ENCODE measurements at regions not wholly inside any gene's neighbourhood (a gene's known extent, or its start where the extent isn't known, plus 50 kb on each side); places are given as distances from the start of the nearest gene placed in this dataset.

- ATAC-seq (no peak), DNase-seq (no peak)
- no peaks in the 10 kb centered on the region for H3K36me3 ChIP-seq
- H3K4me3 ChIP-seq = no peak overlapping the region
- no peak overlapping the region for H3K27ac ChIP-seq
- H3K27me3 ChIP-seq (ENCODE audit: low read depth) = no peaks in the 10 kb centered on the region
- no peaks in the 10 kb centered on the region for H3K9me3 ChIP-seq
- intact Hi-C loops (cut with DNase I) = no loop called here
- TF ChIP-seq CTCF (IDR thresholded peaks at IDR 0.05) = no peak
- H3K4me1 ChIP-seq = no peaks in the 10 kb centered on the region
Measured at GRCh38 chr5:31062902-31063580, 130.4 kb upstream of the CDH6 start.

- no peaks in the 10 kb centered on the region for H3K9me3 ChIP-seq
Measured at GRCh38 chr5:31059889-31060288, 133.6 kb upstream of the CDH6 start.

DNA sequence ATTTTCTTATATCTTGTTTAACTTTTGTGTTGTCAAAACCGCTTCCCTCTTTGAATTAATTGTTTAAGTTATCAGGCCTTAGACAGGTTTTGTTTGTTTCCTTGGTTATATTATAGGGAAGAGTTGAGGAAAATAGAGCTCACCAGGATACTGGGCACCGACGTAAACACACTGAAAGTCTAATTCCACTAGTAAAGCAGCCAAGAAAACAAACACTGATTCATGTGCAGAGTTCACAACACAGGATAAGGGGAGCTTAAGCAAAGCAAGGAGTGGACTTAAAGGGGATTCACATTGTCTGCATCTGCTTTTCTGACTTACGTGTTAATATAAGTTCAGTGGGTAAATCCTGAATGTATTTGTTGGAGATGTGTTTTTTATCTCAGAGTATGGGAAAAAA, 139.0 kb upstream of the CDH6 start:
- Histone ChIP-seq H3K9me3 (no peaks in the 10 kb centered on the region), H3K4me3 (no peak overlapping the region), H3K4me1 (no peaks in the 10 kb centered on the region), H3K36me3 (no peaks in the 10 kb centered on the region), H3K27me3 (ENCODE audit: low read depth) (no peaks in the 10 kb centered on the region), H3K27ac (no peak overlapping the region)
- no peak for TF ChIP-seq CTCF (IDR thresholded peaks at IDR 0.05)
- DNase-seq (no peak), ATAC-seq (no peak)
- intact Hi-C loops (cut with DNase I) = no loop called here

More at GRCh38 chr5:31059889-31060288, 133.6 kb upstream of the CDH6 start:
- Histone ChIP-seq H3K4me1 (no peaks in the 10 kb centered on the region), H3K4me3 (no peak overlapping the region), H3K36me3 (no peaks in the 10 kb centered on the region), H3K27ac (no peak overlapping the region), H3K27me3 (ENCODE audit: low read depth) (no peaks in the 10 kb centered on the region)
- no peak for TF ChIP-seq CTCF (IDR thresholded peaks at IDR 0.05)
- intact Hi-C loops (cut with DNase I) = no loop called here
- ATAC-seq (no peak), DNase-seq (no peak)

DNA sequence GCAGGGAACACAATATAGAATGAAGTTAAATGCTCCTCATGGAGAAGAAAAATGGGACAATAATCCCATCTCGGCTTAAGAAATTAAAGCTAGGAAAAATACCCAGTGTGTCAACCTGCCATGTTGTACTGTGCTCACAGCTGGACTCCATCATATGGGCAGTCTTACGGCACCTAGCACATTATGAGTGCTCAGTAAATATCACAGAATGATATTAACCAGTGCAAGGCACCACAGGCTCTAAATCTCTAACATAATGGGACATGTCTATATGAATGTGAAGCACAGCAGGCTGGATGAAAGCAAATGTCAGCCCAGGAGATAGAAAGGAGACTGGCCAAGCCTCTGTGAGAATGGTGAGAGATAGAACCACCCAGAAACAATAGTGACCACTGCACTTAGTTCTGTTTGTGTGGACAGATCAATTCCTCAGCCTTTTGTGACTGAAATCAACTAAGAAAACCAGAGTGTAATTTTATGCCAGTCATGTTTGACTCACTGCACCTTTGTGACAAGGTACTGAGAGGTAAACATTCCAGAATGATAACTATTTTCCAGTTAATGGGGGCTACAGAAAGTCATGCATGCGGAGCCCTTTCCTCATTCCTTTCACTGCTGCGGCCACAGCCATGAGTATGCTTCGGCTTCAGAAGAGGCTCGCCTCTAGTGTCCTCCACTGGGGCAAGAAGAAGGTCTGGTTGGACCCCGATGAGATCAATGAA, 140.4 kb upstream of the CDH6 start:
- Histone ChIP-seq H3K27ac (no peak overlapping the region), H3K36me3 (no peaks in the 10 kb centered on the region), H3K4me3 (no peak overlapping the region), H3K27me3 (ENCODE audit: low read depth) (no peaks in the 10 kb centered on the region), H3K9me3 (no peaks in the 10 kb centered on the region), H3K4me1 (no peaks in the 10 kb centered on the region)
- DNase-seq (no peak), ATAC-seq (no peak)
- TF ChIP-seq CTCF (IDR thresholded peaks at IDR 0.05) = no peak
- intact Hi-C loops (cut with DNase I) = no loop called here

DNA sequence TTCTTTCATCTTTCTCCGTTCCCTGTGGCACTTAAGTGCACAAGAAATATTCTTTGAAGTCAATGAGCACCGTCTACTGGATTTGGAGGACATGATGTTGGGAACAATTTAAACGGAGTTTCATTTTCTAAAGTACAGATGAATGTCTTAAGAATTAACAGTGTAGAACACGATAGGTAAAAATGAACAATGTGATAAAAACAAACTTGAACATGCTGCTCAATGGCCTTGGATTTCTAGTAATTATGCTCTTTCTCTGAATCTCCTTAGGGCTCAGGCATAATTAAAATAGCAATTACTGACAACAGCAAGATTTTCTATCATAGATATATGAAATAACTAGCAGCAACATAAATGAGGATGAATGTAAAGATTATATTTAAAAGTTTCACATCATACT, 142.2 kb upstream of the CDH6 start:
- ATAC-seq = no peak
- intact Hi-C loops (cut with DNase I) = no loop called here
- no peak for DNase-seq
- TF ChIP-seq CTCF (IDR thresholded peaks at IDR 0.05) = no peak
- Histone ChIP-seq H3K27ac (no peak overlapping the region), H3K27me3 (ENCODE audit: low read depth) (no peaks in the 10 kb centered on the region), H3K4me1 (no peaks in the 10 kb centered on the region), H3K4me3 (no peak overlapping the region), H3K36me3 (no peaks in the 10 kb centered on the region), H3K9me3 (no peaks in the 10 kb centered on the region)
